WTC11 (cell line): ENCODE measurements at regions not wholly inside any gene's neighbourhood (a gene's known extent, or its start where the extent isn't known, plus 50 kb on each side); places are given as distances from the start of the nearest gene placed in this dataset.

Source experiments
- CTCF ChIP-seq: fragments of 200-600 bp; IDR thresholded peaks from 2 replicates; pipeline ENCODE4 v1.8.0; 2022; ENCODE audit warnings: antibody characterized with exemption
- GABPB1 ChIP-seq: sonication (generic); formaldehyde crosslinking; IDR thresholded peaks from 2 replicates; pipeline ENCODE4 v1.8.1; 2023; ENCODE audit warnings: mild to moderate bottlenecking, missing genetic modification reagents

GRCh38 chr10:128884496-128885072 lies 582.5 kb upstream of the MGMT start:
- TF ChIP-seq CTCF (no peak), GABPB1 (CRISPR knock-in tag) (no peak)
